GM23338 (cell line): ENCODE measurements at regions not wholly inside any gene's neighbourhood (a gene's known extent, or its start where the extent isn't known, plus 50 kb on each side); places are given as distances from the start of the nearest gene placed in this dataset.

Experiments
- ATAC-seq: fragments of 200-7000 bp; cut with Tn5 transposase; 3 replicates; pipeline ENCODE4 v1.9.1; 2020
- DNase-seq: peaks from one replicate; pipeline ENCODE4 v3.0.0-alpha.2; 2015; ENCODE audit warnings: low spot score
- H2AFZ ChIP-seq: fragments of 200-600 bp; sonication (generic); 2 replicates; pipeline ENCODE4 v1.8.0; 2016; ENCODE audit warnings: antibody characterized with exemption, mild to moderate bottlenecking, moderate library complexity
- H3F3A ChIP-seq: fragments of 200-600 bp; sonication (generic); replicated peaks from 2 replicates; pipeline ENCODE4 v1.8.0; 2017; ENCODE audit warnings: antibody characterized with exemption, mixed run types, low read depth
- H3K27ac ChIP-seq: fragments of 200-600 bp; sonication (generic); 2 replicates; pipeline ENCODE4 v1.6.1; 2016; ENCODE audit warnings: low read depth
- H3K27me3 ChIP-seq: fragments of 200-600 bp; sonication (generic); 2 replicates; pipeline ENCODE4 v1.8.0; 2016; ENCODE audit warnings: mild to moderate bottlenecking, mixed run types, moderate library complexity; ENCODE audit not compliant: insufficient read depth
- H3K36me3 ChIP-seq: fragments of 200-600 bp; sonication (generic); 2 replicates; pipeline ENCODE4 v1.8.0; 2016; ENCODE audit warnings: mild to moderate bottlenecking; ENCODE audit not compliant: insufficient read depth
- H3K4me1 ChIP-seq: fragments of 200-600 bp; sonication (generic); 2 replicates; pipeline ENCODE4 v1.8.0; 2016; ENCODE audit warnings: mild to moderate bottlenecking, moderate library complexity; ENCODE audit not compliant: insufficient read depth
- H3K4me2 ChIP-seq: fragments of 200-600 bp; sonication (generic); 2 replicates; pipeline ENCODE4 v1.7.1; 2017; ENCODE audit warnings: mixed run types
- H3K4me3 ChIP-seq: fragments of 200-600 bp; sonication (generic); 2 replicates; pipeline ENCODE4 v1.6.1; 2016; ENCODE audit warnings: mixed run types
- H3K79me2 ChIP-seq: fragments of 200-600 bp; sonication (generic); replicated peaks from 2 replicates; pipeline ENCODE4 v1.8.0; 2017; ENCODE audit warnings: mild to moderate bottlenecking; ENCODE audit not compliant: insufficient read depth
- H3K9me2 ChIP-seq: fragments of 200-600 bp; sonication (generic); 2 replicates; pipeline ENCODE4 v1.8.0; 2017; ENCODE audit not compliant: insufficient read depth
- H4K20me1 ChIP-seq: fragments of 200-600 bp; sonication (generic); replicated peaks from 2 replicates; pipeline ENCODE4 v1.8.0; 2017; ENCODE audit warnings: mild to moderate bottlenecking; ENCODE audit not compliant: insufficient read depth
- H3K27ac Mint-ChIP-seq: 2 replicates; pipeline ENCODE4 v1.8.0; 2020; ENCODE audit warnings: inconsistent platforms, mild to moderate bottlenecking, moderate library complexity, mixed read lengths
- H3K27me3 Mint-ChIP-seq: 3 replicates; pipeline ENCODE4 v1.8.0; 2022; ENCODE audit warnings: low read depth, mild to moderate bottlenecking, moderate library complexity, mixed read lengths, inconsistent platforms; ENCODE audit not compliant: insufficient read depth, poor library complexity
- H3K36me3 Mint-ChIP-seq: 3 replicates; pipeline ENCODE4 v1.8.0; 2021; ENCODE audit warnings: low read depth, mild to moderate bottlenecking, inconsistent platforms, moderate library complexity, mixed read lengths
- H3K4me1 Mint-ChIP-seq: 3 replicates; pipeline ENCODE4 v1.8.0; 2020; ENCODE audit warnings: mild to moderate bottlenecking, inconsistent platforms, mixed read lengths
- H3K4me3 Mint-ChIP-seq: 3 replicates; pipeline ENCODE4 v1.8.0; 2021; ENCODE audit warnings: moderate library complexity, mild to moderate bottlenecking, inconsistent platforms, mixed read lengths
- H3K9me3 Mint-ChIP-seq: 3 replicates; pipeline ENCODE4 v1.8.0; 2020; ENCODE audit warnings: moderate library complexity, mild to moderate bottlenecking, inconsistent platforms, mixed read lengths
- CREB1 ChIP-seq: fragments of 250-450 bp; sonication (Bioruptor Pico); IDR thresholded peaks from 2 replicates; pipeline ENCODE4 v1.5.0; 2020; ENCODE audit warnings: low read depth, mild to moderate bottlenecking, moderate library complexity
- CTCF ChIP-seq, 2 experiments: fragments of 200-600 bp in 1 of 2; sonication (generic) in 1 of 2; conservative IDR thresholded peaks; 2 replicates each; pipeline versions ENCODE4 v1.5.1 to v1.6.1; 2016 to 2017; ENCODE audit warnings: antibody characterized with exemption in 2 of 2, low read depth in 2 of 2, mild to moderate bottlenecking in 2 of 2, moderate library complexity in 1 of 2
- ETS1 ChIP-seq: IDR thresholded peaks from 2 replicates; pipeline ENCODE4 v1.6.1; 2016; ENCODE audit warnings: antibody characterized with exemption
- EZH2 ChIP-seq: fragments of 200-600 bp; sonication (generic); IDR thresholded peaks from one replicate; pipeline ENCODE4 v1.8.0; 2017; ENCODE audit warnings: antibody characterized with exemption, mild to moderate bottlenecking, low read depth; ENCODE audit not compliant: unreplicated experiment
- EZH2phosphoT487 ChIP-seq: fragments of 200-600 bp; sonication (generic); IDR thresholded peaks from one replicate; pipeline ENCODE4 v1.8.1; 2018; ENCODE audit warnings: antibody characterized with exemption; ENCODE audit not compliant: unreplicated experiment
- JUNB ChIP-seq: IDR thresholded peaks from one replicate; pipeline ENCODE4 v1.6.1; 2016; ENCODE audit warnings: antibody characterized with exemption; ENCODE audit not compliant: unreplicated experiment
- NANOG ChIP-seq: IDR thresholded peaks from 2 replicates; pipeline ENCODE4 v1.6.1; 2016; ENCODE audit warnings: antibody characterized with exemption, borderline replicate concordance
- POLR2AphosphoS5 ChIP-seq: IDR thresholded peaks from 2 replicates; pipeline ENCODE4 v1.6.1; 2016; ENCODE audit warnings: antibody characterized with exemption, low read depth
- ZNF114 ChIP-seq: fragments of 250-450 bp; sonication (Bioruptor Pico); IDR thresholded peaks from 2 replicates; pipeline ENCODE4 v1.5.0; 2020; ENCODE audit warnings: mild to moderate bottlenecking, moderate library complexity
- ZNF331 ChIP-seq: fragments of 250-450 bp; sonication (Bioruptor Pico); IDR thresholded peaks from 2 replicates; pipeline ENCODE4 v1.5.0; 2020; ENCODE audit warnings: low read depth, mild to moderate bottlenecking, moderate library complexity
- ZNF462 ChIP-seq: fragments of 250-450 bp; sonication (Bioruptor Pico); IDR thresholded peaks from 2 replicates; pipeline ENCODE4 v1.5.0; 2020; ENCODE audit warnings: mild to moderate bottlenecking, moderate library complexity

- Histone ChIP-seq H2AFZ (no peak overlapping the region), H3K4me2 (no peak overlapping the region), H3K79me2 (no peaks in the 10 kb centered on the region), H3K4me3 (no peak overlapping the region), H3K36me3 (no peaks in the 10 kb centered on the region), H3K27ac (no peak overlapping the region), H3K27me3 (no peaks in the 10 kb centered on the region), H4K20me1 (no peaks in the 10 kb centered on the region), H3K4me1 (no peaks in the 10 kb centered on the region), H3K9me2 (no peaks in the 10 kb centered on the region), H3F3A (no peaks in the 10 kb centered on the region)
- TF ChIP-seq CREB1 (CRISPR knock-in tag) (no peak), POLR2AphosphoS5 (no peak), CTCF (conservative IDR thresholded peaks at IDR 0.05; ENCODE audit: low read depth in 2 of 2) (no peak), ZNF331 (CRISPR knock-in tag) (no peak), NANOG (no peak), EZH2 (no peak), EZH2phosphoT487 (no peak), JUNB (no peak), ZNF114 (no peak), ETS1 (no peak), ZNF462 (CRISPR knock-in tag) (no peak)
- no peak for ATAC-seq
- Mint-ChIP-seq H3K27ac (no peak overlapping the region), H3K4me1 (no peaks in the 10 kb centered on the region), H3K9me3 (no peaks in the 10 kb centered on the region; the same call in 2 of the 3 replicates), H3K36me3 (no peaks in the 10 kb centered on the region), H3K4me3 (no peak overlapping the region), H3K27me3 (no peaks in the 10 kb centered on the region)
- no peak for DNase-seq
Measured at GRCh38 chr1:70537788-70538187, 126.7 kb downstream of the CTH start.
